ENCODE measurements at regions not wholly inside any gene's neighbourhood (a gene's known extent, or its start where the extent isn't known, plus 50 kb on each side); places are given as distances from the start of the nearest gene placed in this dataset.

DNA sequence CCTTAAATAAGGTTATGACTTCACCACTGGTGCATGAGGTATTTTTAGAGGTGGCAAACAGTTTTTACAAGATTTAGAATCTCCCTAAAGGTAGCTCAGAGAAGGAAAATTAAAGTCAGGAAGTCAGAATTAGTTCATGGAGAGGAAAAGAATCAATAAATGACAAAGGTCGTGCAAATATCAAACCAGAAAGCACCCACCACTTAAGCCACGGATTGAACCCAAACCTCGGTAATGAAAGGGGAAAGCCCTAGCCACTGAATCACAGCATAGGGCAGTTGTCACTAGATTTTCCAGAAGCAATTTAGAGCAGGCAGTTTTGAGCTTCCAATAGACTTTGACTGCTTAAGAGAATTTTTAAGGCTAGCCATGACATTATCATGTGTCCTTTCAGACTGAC is 1590.4 kb downstream of the SLITRK1 start:
- TF ChIP-seq, protein P1, sequence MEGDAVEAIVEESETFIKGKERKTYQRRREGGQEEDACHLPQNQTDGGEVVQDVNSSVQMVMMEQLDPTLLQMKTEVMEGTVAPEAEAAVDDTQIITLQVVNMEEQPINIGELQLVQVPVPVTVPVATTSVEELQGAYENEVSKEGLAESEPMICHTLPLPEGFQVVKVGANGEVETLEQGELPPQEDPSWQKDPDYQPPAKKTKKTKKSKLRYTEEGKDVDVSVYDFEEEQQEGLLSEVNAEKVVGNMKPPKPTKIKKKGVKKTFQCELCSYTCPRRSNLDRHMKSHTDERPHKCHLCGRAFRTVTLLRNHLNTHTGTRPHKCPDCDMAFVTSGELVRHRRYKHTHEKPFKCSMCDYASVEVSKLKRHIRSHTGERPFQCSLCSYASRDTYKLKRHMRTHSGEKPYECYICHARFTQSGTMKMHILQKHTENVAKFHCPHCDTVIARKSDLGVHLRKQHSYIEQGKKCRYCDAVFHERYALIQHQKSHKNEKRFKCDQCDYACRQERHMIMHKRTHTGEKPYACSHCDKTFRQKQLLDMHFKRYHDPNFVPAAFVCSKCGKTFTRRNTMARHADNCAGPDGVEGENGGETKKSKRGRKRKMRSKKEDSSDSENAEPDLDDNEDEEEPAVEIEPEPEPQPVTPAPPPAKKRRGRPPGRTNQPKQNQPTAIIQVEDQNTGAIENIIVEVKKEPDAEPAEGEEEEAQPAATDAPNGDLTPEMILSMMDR (IDR thresholded peaks at IDR 0.05; ENCODE audit: poor library complexity): no peak
- no peak for TF ChIP-seq EZH2phosphoT487 (IDR thresholded peaks at IDR 0.05; ENCODE audit: low read depth, severe bottlenecking, unreplicated experiment)

Data from hepatocyte (in vitro differentiated cells).